Mesothelial cell of epicardium (in vitro differentiated cells): ENCODE measurements at regions not wholly inside any gene's neighbourhood (a gene's known extent, or its start where the extent isn't known, plus 50 kb on each side); places are given as distances from the start of the nearest gene placed in this dataset.

Experiments used
- DNase-seq, 2 experiments: peaks; one replicate each; pipeline ENCODE4 v3.0.0; 2021; ENCODE audit warnings: low spot score in 2 of 2; ENCODE audit not compliant: unreplicated experiment in 2 of 2
- H3K27ac Mint-ChIP-seq: 2 replicates; pipeline ENCODE4 v1.8.0; 2021; ENCODE audit warnings: mixed read lengths
- H3K27me3 Mint-ChIP-seq: 2 replicates; pipeline ENCODE4 v1.8.0; 2021; ENCODE audit warnings: low read depth, mixed read lengths
- H3K36me3 Mint-ChIP-seq: 2 replicates; pipeline ENCODE4 v1.8.0; 2021; ENCODE audit warnings: mixed read lengths
- H3K4me1 Mint-ChIP-seq: 2 replicates; pipeline ENCODE4 v1.8.0; 2021; ENCODE audit warnings: mixed read lengths
- H3K4me3 Mint-ChIP-seq: 2 replicates; pipeline ENCODE4 v1.8.0; 2021; ENCODE audit warnings: mild to moderate bottlenecking, moderate library complexity, mixed read lengths
- H3K9me3 Mint-ChIP-seq: 2 replicates; pipeline ENCODE4 v1.8.0; 2021; ENCODE audit warnings: mixed read lengths
- TF ChIP-seq, protein P1 (sequence below): fragments of 200-600 bp; sonication (generic); IDR thresholded peaks from one replicate; pipeline ENCODE4 v1.5.0; 2021; ENCODE audit warnings: antibody characterized with exemption; ENCODE audit not compliant: unreplicated experiment

DNA sequence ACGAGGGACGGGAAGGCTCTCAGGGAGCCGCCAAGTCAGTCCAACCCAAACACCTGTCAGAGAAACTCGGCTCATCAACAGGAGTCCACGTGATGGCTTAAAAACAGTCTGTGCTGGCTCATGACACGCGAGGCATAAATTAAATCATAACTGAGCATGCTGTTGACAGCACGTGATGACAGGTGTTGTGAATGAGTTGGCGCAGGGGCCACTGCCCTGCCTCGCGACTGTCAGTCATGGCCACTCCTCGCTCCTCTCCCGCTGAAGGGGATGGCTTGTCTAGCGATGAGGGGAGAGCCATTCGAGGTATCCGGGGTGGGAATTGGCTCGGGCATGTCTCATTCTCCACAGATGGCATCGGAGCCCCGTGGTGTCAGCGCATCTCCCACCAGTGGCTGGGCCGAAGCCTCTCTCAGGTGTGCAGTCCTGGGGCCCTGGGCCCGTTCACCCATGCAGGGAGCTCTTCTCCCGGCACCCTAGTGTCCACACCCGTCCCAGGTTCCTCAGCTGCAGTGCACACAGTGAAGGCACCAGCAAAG lies 313.3 kb downstream of the BMP7 start:
- Mint-ChIP-seq H3K9me3 (no peaks in the 10 kb centered on the region), H3K4me1 (peaks cover 19% of the 10 kb centered on the region), H3K27me3 (peaks cover 15% of the 10 kb centered on the region), H3K36me3 (no peaks in the 10 kb centered on the region), H3K4me3 (no peak overlapping the region), H3K27ac (no peak overlapping the region)
- no peak for DNase-seq
- TF ChIP-seq, protein P1, sequence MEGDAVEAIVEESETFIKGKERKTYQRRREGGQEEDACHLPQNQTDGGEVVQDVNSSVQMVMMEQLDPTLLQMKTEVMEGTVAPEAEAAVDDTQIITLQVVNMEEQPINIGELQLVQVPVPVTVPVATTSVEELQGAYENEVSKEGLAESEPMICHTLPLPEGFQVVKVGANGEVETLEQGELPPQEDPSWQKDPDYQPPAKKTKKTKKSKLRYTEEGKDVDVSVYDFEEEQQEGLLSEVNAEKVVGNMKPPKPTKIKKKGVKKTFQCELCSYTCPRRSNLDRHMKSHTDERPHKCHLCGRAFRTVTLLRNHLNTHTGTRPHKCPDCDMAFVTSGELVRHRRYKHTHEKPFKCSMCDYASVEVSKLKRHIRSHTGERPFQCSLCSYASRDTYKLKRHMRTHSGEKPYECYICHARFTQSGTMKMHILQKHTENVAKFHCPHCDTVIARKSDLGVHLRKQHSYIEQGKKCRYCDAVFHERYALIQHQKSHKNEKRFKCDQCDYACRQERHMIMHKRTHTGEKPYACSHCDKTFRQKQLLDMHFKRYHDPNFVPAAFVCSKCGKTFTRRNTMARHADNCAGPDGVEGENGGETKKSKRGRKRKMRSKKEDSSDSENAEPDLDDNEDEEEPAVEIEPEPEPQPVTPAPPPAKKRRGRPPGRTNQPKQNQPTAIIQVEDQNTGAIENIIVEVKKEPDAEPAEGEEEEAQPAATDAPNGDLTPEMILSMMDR = no peak

GRCh38 chr20:56954797-56955196 lies 311.6 kb downstream of the BMP7 start:
- Mint-ChIP-seq H3K36me3 (no peaks in the 10 kb centered on the region), H3K9me3 (no peaks in the 10 kb centered on the region), H3K27ac (no peak overlapping the region), H3K4me3 (no peak overlapping the region), H3K4me1 (peaks cover 22% of the 10 kb centered on the region), H3K27me3 (peaks cover 15% of the 10 kb centered on the region)
- TF ChIP-seq, protein P1 = no peak
- DNase-seq = no peak

DNA sequence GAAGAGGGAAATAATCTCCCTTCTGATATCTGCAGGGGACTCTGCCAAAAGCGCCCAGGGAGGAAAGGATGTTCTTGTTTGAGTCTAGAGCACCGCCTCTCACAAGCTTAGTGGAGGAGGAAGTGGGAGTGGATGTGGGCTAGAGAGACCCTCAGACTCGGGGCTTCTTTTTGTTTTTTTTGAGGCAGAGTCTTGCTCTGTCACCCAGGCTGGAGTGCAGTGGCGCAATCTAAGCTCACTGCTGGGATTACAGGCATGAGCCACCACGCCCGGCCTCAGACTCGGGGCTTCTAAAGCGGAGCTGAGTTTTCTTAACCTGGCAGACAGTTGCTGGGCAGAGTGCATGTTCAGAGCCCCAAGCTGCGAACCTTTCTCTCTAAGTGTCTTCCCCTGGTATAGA lies 310.8 kb downstream of the BMP7 start:
- DNase-seq = peak in 1 of 2 experiments; percentile 39
- no peaks in the 10 kb centered on the region for H3K9me3 Mint-ChIP-seq
- H3K4me3 Mint-ChIP-seq = no peak overlapping the region
- TF ChIP-seq, protein P1 = no peak
- H3K27ac Mint-ChIP-seq = peak overlapping the region; percentile 78
- H3K4me1 Mint-ChIP-seq = peaks cover 22% of the 10 kb centered on the region
- H3K36me3 Mint-ChIP-seq = no peaks in the 10 kb centered on the region
- H3K27me3 Mint-ChIP-seq = peaks cover 15% of the 10 kb centered on the region

- TF ChIP-seq, protein P1 = no peak
- DNase-seq = no peak
- peaks cover under 1% of the 10 kb centered on the region for H3K9me3 Mint-ChIP-seq
- no peak overlapping the region for H3K4me3 Mint-ChIP-seq
- no peaks in the 10 kb centered on the region for H3K36me3 Mint-ChIP-seq
- no peak overlapping the region for H3K27ac Mint-ChIP-seq
- H3K4me1 Mint-ChIP-seq = peaks cover 22% of the 10 kb centered on the region
- H3K27me3 Mint-ChIP-seq = peaks cover 9% of the 10 kb centered on the region
Measured at GRCh38 chr20:56956534-56956933, 309.9 kb downstream of the BMP7 start.

- H3K27ac Mint-ChIP-seq = peak overlapping the region; percentile 78
- no peak overlapping the region for H3K4me3 Mint-ChIP-seq
- H3K9me3 Mint-ChIP-seq = peaks cover 5% of the 10 kb centered on the region
- no peak for DNase-seq
- TF ChIP-seq, protein P1 = no peak
- peaks cover 22% of the 10 kb centered on the region for H3K4me1 Mint-ChIP-seq
- H3K27me3 Mint-ChIP-seq = peaks cover 2% of the 10 kb centered on the region
- no peaks in the 10 kb centered on the region for H3K36me3 Mint-ChIP-seq
Measured at GRCh38 chr20:56957737-56958553, 308.5 kb downstream of the BMP7 start.
